ENCODE measurements at regions not wholly inside any gene's neighbourhood (a gene's known extent, or its start where the extent isn't known, plus 50 kb on each side); places are given as distances from the start of the nearest gene placed in this dataset.

DNA sequence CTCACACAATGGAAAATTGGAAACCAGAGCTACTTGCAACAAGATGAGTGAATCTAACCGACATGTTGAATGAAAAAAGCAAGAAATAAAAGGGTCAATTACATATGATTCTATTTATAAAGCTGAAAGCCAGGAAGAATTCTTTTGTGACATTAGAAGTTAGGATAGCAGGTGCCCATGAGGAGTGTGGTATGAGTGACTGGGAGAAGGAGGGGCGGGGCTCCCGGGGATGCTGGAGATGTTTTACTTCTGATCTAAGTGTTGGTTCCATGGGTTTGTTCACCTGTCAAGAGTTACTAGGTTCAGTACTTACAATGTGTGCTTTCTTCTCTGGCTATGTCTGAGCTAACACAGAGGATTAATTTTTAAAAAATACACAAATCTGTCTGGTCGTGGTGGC is 60.8 kb downstream of the NSMCE3 start:
- peaks cover 17% of the 10 kb centered on the region for H3K36me3 Mint-ChIP-seq (ENCODE audit: low read depth)
- H3K27me3 Mint-ChIP-seq (ENCODE audit: insufficient read depth): peaks cover 2% of the 10 kb centered on the region
- H3K27ac ChIP-seq (ENCODE audit: low read depth, low read length): no peak overlapping the region
- DNase-seq: no peak
- WGBS, 2 experiments (ENCODE audit: insufficient coverage in 1 of 2, insufficient read length in 1 of 2): 92 to 100% methylated on average over 2 to 4 of the region's 4 CpGs
- peaks cover 8% of the 10 kb centered on the region for H3K4me1 ChIP-seq (ENCODE audit: control insufficient read depth, insufficient read depth, low read length)
- H3K4me3 ChIP-seq (ENCODE audit: low read length): no peak overlapping the region
- peaks cover 40% of the 10 kb centered on the region for H3K9me3 Mint-ChIP-seq
- H3K9ac ChIP-seq (ENCODE audit: extremely low read depth, low read length, poor library complexity, severe bottlenecking): no peak overlapping the region
- TF ChIP-seq, protein P1, sequence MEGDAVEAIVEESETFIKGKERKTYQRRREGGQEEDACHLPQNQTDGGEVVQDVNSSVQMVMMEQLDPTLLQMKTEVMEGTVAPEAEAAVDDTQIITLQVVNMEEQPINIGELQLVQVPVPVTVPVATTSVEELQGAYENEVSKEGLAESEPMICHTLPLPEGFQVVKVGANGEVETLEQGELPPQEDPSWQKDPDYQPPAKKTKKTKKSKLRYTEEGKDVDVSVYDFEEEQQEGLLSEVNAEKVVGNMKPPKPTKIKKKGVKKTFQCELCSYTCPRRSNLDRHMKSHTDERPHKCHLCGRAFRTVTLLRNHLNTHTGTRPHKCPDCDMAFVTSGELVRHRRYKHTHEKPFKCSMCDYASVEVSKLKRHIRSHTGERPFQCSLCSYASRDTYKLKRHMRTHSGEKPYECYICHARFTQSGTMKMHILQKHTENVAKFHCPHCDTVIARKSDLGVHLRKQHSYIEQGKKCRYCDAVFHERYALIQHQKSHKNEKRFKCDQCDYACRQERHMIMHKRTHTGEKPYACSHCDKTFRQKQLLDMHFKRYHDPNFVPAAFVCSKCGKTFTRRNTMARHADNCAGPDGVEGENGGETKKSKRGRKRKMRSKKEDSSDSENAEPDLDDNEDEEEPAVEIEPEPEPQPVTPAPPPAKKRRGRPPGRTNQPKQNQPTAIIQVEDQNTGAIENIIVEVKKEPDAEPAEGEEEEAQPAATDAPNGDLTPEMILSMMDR (conservative IDR thresholded peaks at IDR 0.05): no peak
- no peaks in the 10 kb centered on the region for H3K36me3 ChIP-seq (ENCODE audit: control insufficient read depth, insufficient read depth, low read length)
- no peaks in the 10 kb centered on the region for H3K27me3 ChIP-seq (ENCODE audit: control insufficient read depth, insufficient read depth, low read length, poor library complexity, severe bottlenecking)
- no peak overlapping the region for H3K4me3 Mint-ChIP-seq
- peaks cover 33% of the 10 kb centered on the region for H3K9me3 ChIP-seq (ENCODE audit: control insufficient read depth, low read length)
- H3K4me1 Mint-ChIP-seq: peaks cover 23% of the 10 kb centered on the region
- H3K27ac Mint-ChIP-seq: peak overlapping the region; percentile 15

DNA sequence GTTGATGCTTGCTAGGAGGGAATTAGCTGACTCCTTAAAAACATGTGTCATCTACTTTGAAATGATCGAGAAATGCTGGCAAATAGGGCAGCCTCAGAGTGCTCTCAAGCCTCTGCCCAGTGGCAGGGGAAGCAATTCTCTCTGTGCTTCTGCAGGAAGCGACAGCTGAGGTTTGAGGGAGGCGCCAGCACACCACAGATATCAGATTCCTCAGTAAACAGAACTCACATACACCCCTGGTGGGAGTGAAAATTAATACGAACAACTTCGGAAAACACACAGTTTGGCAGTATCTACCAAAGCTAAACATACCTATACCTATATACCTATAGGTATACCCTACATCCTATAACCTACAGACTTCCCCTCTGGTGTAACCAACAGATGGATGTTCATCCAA is 61.3 kb downstream of the NSMCE3 start:
- H3K4me3 ChIP-seq (ENCODE audit: low read length): no peak overlapping the region
- WGBS, 2 experiments (ENCODE audit: insufficient coverage in 1 of 2, insufficient read length in 1 of 2): 70 to 100% methylated on average over 1 to 5 of the region's 5 CpGs
- H3K36me3 ChIP-seq (ENCODE audit: control insufficient read depth, insufficient read depth, low read length): no peaks in the 10 kb centered on the region
- no peak overlapping the region for H3K9ac ChIP-seq (ENCODE audit: extremely low read depth, low read length, poor library complexity, severe bottlenecking)
- Mint-ChIP-seq H3K4me1 (peaks cover 23% of the 10 kb centered on the region), H3K4me3 (no peak overlapping the region), H3K27me3 (ENCODE audit: insufficient read depth) (peaks cover 2% of the 10 kb centered on the region), H3K36me3 (ENCODE audit: low read depth) (peaks cover 16% of the 10 kb centered on the region), H3K9me3 (peaks cover 35% of the 10 kb centered on the region), H3K27ac (peak overlapping the region; percentile 61)
- H3K27ac ChIP-seq (ENCODE audit: low read depth, low read length): no peak overlapping the region
- peaks cover 33% of the 10 kb centered on the region for H3K9me3 ChIP-seq (ENCODE audit: control insufficient read depth, low read length)
- H3K4me1 ChIP-seq (ENCODE audit: control insufficient read depth, insufficient read depth, low read length): peaks cover 8% of the 10 kb centered on the region
- DNase-seq: no peak
- TF ChIP-seq, protein P1 (conservative IDR thresholded peaks at IDR 0.05): peak; percentile 32
- H3K27me3 ChIP-seq (ENCODE audit: control insufficient read depth, insufficient read depth, low read length, poor library complexity, severe bottlenecking): no peaks in the 10 kb centered on the region

DNA sequence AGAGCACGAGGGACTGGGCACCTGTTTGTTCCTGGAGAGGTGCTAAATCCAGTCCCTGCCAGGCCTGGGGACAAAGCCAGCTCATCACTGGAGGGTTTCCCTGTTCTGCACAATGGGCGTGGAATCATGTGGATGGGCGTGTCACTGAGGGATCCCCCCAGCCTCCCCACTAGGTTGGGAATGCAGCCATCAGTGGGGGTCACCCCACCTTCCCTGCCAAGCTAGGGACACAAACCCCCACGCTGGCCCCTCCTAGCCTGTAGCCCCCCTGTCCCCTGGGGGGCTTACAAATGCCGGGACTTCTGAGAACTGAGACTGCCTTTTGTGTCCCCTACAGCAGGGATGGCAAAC is 61.9 kb downstream of the NSMCE3 start:
- H3K36me3 Mint-ChIP-seq (ENCODE audit: low read depth): peaks cover 14% of the 10 kb centered on the region
- no peaks in the 10 kb centered on the region for H3K27me3 ChIP-seq (ENCODE audit: control insufficient read depth, insufficient read depth, low read length, poor library complexity, severe bottlenecking)
- no peak overlapping the region for H3K27ac ChIP-seq (ENCODE audit: low read depth, low read length)
- no peak overlapping the region for H3K27ac Mint-ChIP-seq
- 87 to 93% methylated on average over 2 to 5 of the region's 5 CpGs for WGBS, 2 experiments (ENCODE audit: insufficient coverage in 1 of 2, insufficient read length in 1 of 2)
- H3K9me3 ChIP-seq (ENCODE audit: control insufficient read depth, low read length): peaks cover 32% of the 10 kb centered on the region
- H3K4me3 Mint-ChIP-seq: no peak overlapping the region
- H3K9me3 Mint-ChIP-seq: peaks cover 30% of the 10 kb centered on the region
- H3K4me3 ChIP-seq (ENCODE audit: low read length): no peak overlapping the region
- H3K4me1 Mint-ChIP-seq: peaks cover 23% of the 10 kb centered on the region
- no peak for DNase-seq
- H3K9ac ChIP-seq (ENCODE audit: extremely low read depth, low read length, poor library complexity, severe bottlenecking): no peak overlapping the region
- peaks cover 2% of the 10 kb centered on the region for H3K27me3 Mint-ChIP-seq (ENCODE audit: insufficient read depth)
- TF ChIP-seq, protein P1 (conservative IDR thresholded peaks at IDR 0.05): no peak
- no peaks in the 10 kb centered on the region for H3K36me3 ChIP-seq (ENCODE audit: control insufficient read depth, insufficient read depth, low read length)
- H3K4me1 ChIP-seq (ENCODE audit: control insufficient read depth, insufficient read depth, low read length): peaks cover 8% of the 10 kb centered on the region
